GM19372 (cell line): ENCODE measurements at regions not wholly inside any gene's neighbourhood (a gene's known extent, or its start where the extent isn't known, plus 50 kb on each side); places are given as distances from the start of the nearest gene placed in this dataset.
"Not testable (repeated sequence)": the region's sequence is repeated elsewhere in the genome, so short reads cannot be mapped to it uniquely, and the experiment has no call there.

Experiments
- ATAC-seq: cut with Tn5 transposase; IDR thresholded peaks from one replicate; pipeline ENCODE4 v1.9.1; 2021; ENCODE audit warnings: mild to moderate bottlenecking, low read depth, moderate library complexity; ENCODE audit not compliant: unreplicated experiment

- no peak for ATAC-seq
These were observed 447.5 kb downstream of the IGSF11 start for GRCh38 chr3:118587037-118587741.

- no peak for ATAC-seq
These were observed 446.8 kb downstream of the IGSF11 start for GRCh38 chr3:118587847-118588246.

- ATAC-seq, result no peak
These were observed 441.4 kb downstream of the IGSF11 start for GRCh38 chr3:118593277-118593670.

GRCh38 chr3:118597184-118597583 is 437.5 kb downstream of the IGSF11 start:
- no peak for ATAC-seq

GRCh38 chr3:118607915-118608820 is 426.5 kb downstream of the IGSF11 start:
- ATAC-seq, result no peak

- no peak for ATAC-seq
These were observed 416.2 kb downstream of the IGSF11 start for GRCh38 chr3:118618247-118619040.

- no peak for ATAC-seq
These were observed 408.2 kb downstream of the IGSF11 start for GRCh38 chr3:118626453-118626852.

GRCh38 chr3:118628704-118629341 is 405.8 kb downstream of the IGSF11 start:
- ATAC-seq, result peak; percentile 97

GRCh38 chr3:118629821-118630220 is 404.8 kb downstream of the IGSF11 start:
- no peak for ATAC-seq

- no peak for ATAC-seq
These were observed 398.9 kb downstream of the IGSF11 start for GRCh38 chr3:118635711-118636110.

GRCh38 chr3:118636841-118637240 is 397.8 kb downstream of the IGSF11 start:
- ATAC-seq, result no peak

GRCh38 chr3:118637846-118638245 is 396.8 kb downstream of the IGSF11 start:
- ATAC-seq, result no peak

GRCh38 chr3:118641608-118642007 is 393.0 kb downstream of the IGSF11 start:
- no peak for ATAC-seq

GRCh38 chr3:118671192-118671591 is 363.5 kb downstream of the IGSF11 start:
- ATAC-seq, result no peak

- ATAC-seq, result no peak
These were observed 359.3 kb downstream of the IGSF11 start for GRCh38 chr3:118675305-118675704.

- not testable (repeated sequence) for ATAC-seq
These were observed 356.0 kb downstream of the IGSF11 start for GRCh38 chr3:118678663-118679062.

- no peak for ATAC-seq
These were observed 351.7 kb downstream of the IGSF11 start for GRCh38 chr3:118682921-118683320.

- ATAC-seq, result no peak
These were observed 351.0 kb downstream of the IGSF11 start for GRCh38 chr3:118683636-118684035.

- no peak for ATAC-seq
These were observed 346.2 kb downstream of the IGSF11 start for GRCh38 chr3:118688396-118688884.

- ATAC-seq, result no peak
These were observed 342.2 kb downstream of the IGSF11 start for GRCh38 chr3:118692416-118692815.
